ENCODE measurements at regions not wholly inside any gene's neighbourhood (a gene's known extent, or its start where the extent isn't known, plus 50 kb on each side); places are given as distances from the start of the nearest gene placed in this dataset.

GRCh38 chr7:11956991-11957390, 125.0 kb upstream of the THSD7A start:
- Histone ChIP-seq H3K9me3 (no peaks in the 10 kb centered on the region), H3K27ac (no peak overlapping the region), H3K4me1 (no peaks in the 10 kb centered on the region), H3K27me3 (ENCODE audit: insufficient read depth in 3 of 3, low read length in 2 of 3) (no peaks in the 10 kb centered on the region), H3K36me3 (ENCODE audit: insufficient read depth in 1 of 2, low read depth in 1 of 2) (no peaks in the 10 kb centered on the region), H3K4me3 (no peak overlapping the region)
- WGBS, 3 donors: 62 to 79% (median 71%) methylated on average over 5 of the region's 5 CpGs
- no peak for ATAC-seq
- TF ChIP-seq CTCF (IDR thresholded peaks at IDR 0.05): no peak
- no peak for DNase-seq
- intact Hi-C loops (cut with DNase I): no loop called here

GRCh38 chr7:11957956-11958355, 126.0 kb upstream of the THSD7A start:
- Histone ChIP-seq H3K9me3 (no peaks in the 10 kb centered on the region), H3K4me3 (no peak overlapping the region), H3K27ac (no peak overlapping the region), H3K36me3 (ENCODE audit: insufficient read depth in 1 of 2, low read depth in 1 of 2) (no peaks in the 10 kb centered on the region), H3K4me1 (no peaks in the 10 kb centered on the region), H3K27me3 (ENCODE audit: insufficient read depth in 3 of 3, low read length in 2 of 3) (no peaks in the 10 kb centered on the region)
- intact Hi-C loops (cut with DNase I): no loop called here
- ATAC-seq (no peak), DNase-seq (no peak)
- 64 to 87% (median 84%) methylated on average over 1 of the region's 1 CpG for WGBS, 3 donors
- no peak for TF ChIP-seq CTCF (IDR thresholded peaks at IDR 0.05)

GRCh38 chr7:11959121-11959520, 127.1 kb upstream of the THSD7A start:
- no peak for DNase-seq
- Histone ChIP-seq H3K36me3 (ENCODE audit: insufficient read depth in 1 of 2, low read depth in 1 of 2) (no peaks in the 10 kb centered on the region), H3K4me1 (no peaks in the 10 kb centered on the region), H3K27me3 (ENCODE audit: insufficient read depth in 3 of 3, low read length in 2 of 3) (no peaks in the 10 kb centered on the region), H3K4me3 (no peak overlapping the region), H3K9me3 (no peaks in the 10 kb centered on the region), H3K27ac (no peak overlapping the region)
- ATAC-seq: no peak
- 72 to 80% (median 72%) methylated on average over 2 of the region's 2 CpGs for WGBS, 3 donors
- intact Hi-C loops (cut with DNase I): no loop called here
- no peak for TF ChIP-seq CTCF (IDR thresholded peaks at IDR 0.05)

- DNase-seq: no peak
- Histone ChIP-seq H3K9me3 (no peaks in the 10 kb centered on the region), H3K27me3 (ENCODE audit: insufficient read depth in 3 of 3, low read length in 2 of 3) (no peaks in the 10 kb centered on the region), H3K4me3 (no peak overlapping the region), H3K27ac (no peak overlapping the region), H3K36me3 (ENCODE audit: insufficient read depth in 1 of 2, low read depth in 1 of 2) (no peaks in the 10 kb centered on the region), H3K4me1 (no peaks in the 10 kb centered on the region)
- ATAC-seq: no peak
- intact Hi-C loops (cut with DNase I): no loop called here
- TF ChIP-seq CTCF (IDR thresholded peaks at IDR 0.05): no peak
Observed at GRCh38 chr7:11960621-11961020, 128.6 kb upstream of the THSD7A start.

GRCh38 chr7:11969643-11970042, 137.6 kb upstream of the THSD7A start:
- no peaks in the 10 kb centered on the region for H3K27me3 ChIP-seq (ENCODE audit: insufficient read depth in 3 of 3, low read length in 2 of 3)
- DNase-seq: no peak
- H3K9me3 ChIP-seq: no peaks in the 10 kb centered on the region
- no peak overlapping the region for H3K27ac ChIP-seq
- no peak for TF ChIP-seq CTCF (IDR thresholded peaks at IDR 0.05)
- intact Hi-C loops (cut with DNase I): no loop called here
- H3K4me3 ChIP-seq: no peak overlapping the region
- ATAC-seq: no peak
- H3K36me3 ChIP-seq (ENCODE audit: insufficient read depth in 1 of 2, low read depth in 1 of 2): no peaks in the 10 kb centered on the region
- H3K4me1 ChIP-seq: no peaks in the 10 kb centered on the region
- WGBS, 3 donors: 42 to 68% (median 49%) methylated on average over 1 of the region's 1 CpG

All from psoas muscle (tissue), 7 donors.